ENCODE measurements at regions not wholly inside any gene's neighbourhood (a gene's known extent, or its start where the extent isn't known, plus 50 kb on each side); places are given as distances from the start of the nearest gene placed in this dataset.

GRCh38 chr21:41048623-41049022, 119.3 kb upstream of the BACE2 start:
- DNase-seq, result no peak

GRCh38 chr21:41052820-41053555, 115.0 kb upstream of the BACE2 start:
- DNase-seq, result no peak

GRCh38 chr21:41054018-41054578, 113.9 kb upstream of the BACE2 start:
- DNase-seq, result no peak

- DNase-seq, result no peak
These were observed 112.7 kb upstream of the BACE2 start for GRCh38 chr21:41055266-41055665.

- no peak for DNase-seq
These were observed 108.1 kb upstream of the BACE2 start for GRCh38 chr21:41059871-41060270.

GRCh38 chr21:41061701-41062100, 106.3 kb upstream of the BACE2 start:
- DNase-seq, result no peak

- no peak for DNase-seq
These were observed 103.6 kb upstream of the BACE2 start for GRCh38 chr21:41064334-41064791.

GRCh38 chr21:41064951-41065350, 103.0 kb upstream of the BACE2 start:
- DNase-seq, result no peak

GRCh38 chr21:41065539-41065938, 102.4 kb upstream of the BACE2 start:
- DNase-seq, result no peak

GRCh38 chr21:41066086-41066938, 101.6 kb upstream of the BACE2 start:
- DNase-seq, result no peak

- no peak for DNase-seq
These were observed 100.3 kb upstream of the BACE2 start for GRCh38 chr21:41067709-41068108.

- no peak for DNase-seq
These were observed 99.5 kb upstream of the BACE2 start for GRCh38 chr21:41068496-41068895.

GRCh38 chr21:41068967-41069642, 98.9 kb upstream of the BACE2 start:
- DNase-seq, result peak; percentile 74

- no peak for DNase-seq
These were observed 97.7 kb upstream of the BACE2 start for GRCh38 chr21:41070284-41070683.

GRCh38 chr21:41071258-41072171, 96.4 kb upstream of the BACE2 start:
- DNase-seq, result no peak

GRCh38 chr21:41073558-41073957, 94.4 kb upstream of the BACE2 start:
- DNase-seq, result no peak

- no peak for DNase-seq
These were observed 93.4 kb upstream of the BACE2 start for GRCh38 chr21:41074396-41075184.

- DNase-seq, result no peak
These were observed 92.3 kb upstream of the BACE2 start for GRCh38 chr21:41075656-41076055.

- no peak for DNase-seq
These were observed 91.9 kb upstream of the BACE2 start for GRCh38 chr21:41076064-41076463.

GRCh38 chr21:41079159-41079558, 88.8 kb upstream of the BACE2 start:
- no peak for DNase-seq

GRCh38 chr21:41080485-41081121, 87.4 kb upstream of the BACE2 start:
- DNase-seq, result no peak

Data from NCI-H1417 treated with DMSO at 0.1 percent for 48 hours (cell line).